Astrocyte (in vitro differentiated cells and primary cell): ENCODE measurements at regions not wholly inside any gene's neighbourhood (a gene's known extent, or its start where the extent isn't known, plus 50 kb on each side); places are given as distances from the start of the nearest gene placed in this dataset.

ENCODE experiments used
- DNase-seq: peaks from one replicate; pipeline ENCODE4 v3.0.0-alpha.2; 2010; ENCODE audit warnings: low read depth
- FAIRE-seq: peaks from 2 replicates; lab custom pipeline; 2011; peaks lifted over from hg19 to GRCh38; lab: Jason Lieb, UNC
- H2AFZ ChIP-seq: 2 replicates; pipeline ENCODE4 v1.6.0; 2012; ENCODE audit warnings: low read depth, low read length, inconsistent platforms
- H3K27ac ChIP-seq: 2 replicates; pipeline ENCODE4 v1.5.1; 2011; ENCODE audit warnings: low read depth, low read length, inconsistent platforms
- H3K27me3 ChIP-seq: 2 replicates; pipeline ENCODE4 v1.6.0; 2011; ENCODE audit warnings: low read length, inconsistent platforms; ENCODE audit not compliant: insufficient read depth
- H3K36me3 ChIP-seq: 2 replicates; pipeline ENCODE4 v1.5.1; 2011; ENCODE audit warnings: low read length, inconsistent platforms; ENCODE audit not compliant: insufficient read depth
- H3K4me1 ChIP-seq: 2 replicates; pipeline ENCODE4 v1.5.1; 2011; ENCODE audit warnings: low read length, inconsistent platforms; ENCODE audit not compliant: insufficient read depth
- H3K4me2 ChIP-seq: 2 replicates; pipeline ENCODE4 v1.6.0; 2012; ENCODE audit warnings: low read length, inconsistent platforms
- H3K4me3 ChIP-seq: 2 replicates; pipeline ENCODE4 v1.5.1; 2011; ENCODE audit warnings: low read depth, mild to moderate bottlenecking, low read length, inconsistent platforms; ENCODE audit not compliant: insufficient read depth
- H3K79me2 ChIP-seq: 2 replicates; pipeline ENCODE4 v1.6.0; 2012; ENCODE audit warnings: mild to moderate bottlenecking, low read length, inconsistent platforms; ENCODE audit not compliant: insufficient read depth
- H3K9ac ChIP-seq: 2 replicates; pipeline ENCODE4 v1.6.0; 2012; ENCODE audit warnings: mild to moderate bottlenecking, low read length, inconsistent platforms
- H3K9me3 ChIP-seq: 2 replicates; pipeline ENCODE4 v1.5.1; 2012; ENCODE audit warnings: low read depth, mild to moderate bottlenecking, low read length, inconsistent platforms; ENCODE audit not compliant: insufficient read depth
- H4K20me1 ChIP-seq: 2 replicates; pipeline ENCODE4 v1.6.0; 2012; ENCODE audit warnings: low read length, inconsistent platforms; ENCODE audit not compliant: insufficient read depth
- H3K27ac Mint-ChIP-seq: one replicate; pipeline ENCODE4 v1.8.0; 2021; ENCODE audit warnings: mild to moderate bottlenecking, mixed read lengths; ENCODE audit not compliant: unreplicated experiment
- H3K27me3 Mint-ChIP-seq: one replicate; pipeline ENCODE4 v1.8.0; 2021; ENCODE audit warnings: low read depth, mixed read lengths; ENCODE audit not compliant: unreplicated experiment
- H3K36me3 Mint-ChIP-seq: one replicate; pipeline ENCODE4 v1.8.0; 2021; ENCODE audit warnings: low read depth, mixed read lengths; ENCODE audit not compliant: unreplicated experiment
- H3K4me1 Mint-ChIP-seq: one replicate; pipeline ENCODE4 v1.8.0; 2021; ENCODE audit warnings: low read depth, mixed read lengths; ENCODE audit not compliant: unreplicated experiment
- H3K4me3 Mint-ChIP-seq: one replicate; pipeline ENCODE4 v1.8.0; 2021; ENCODE audit warnings: mild to moderate bottlenecking, moderate library complexity, mixed read lengths; ENCODE audit not compliant: unreplicated experiment
- H3K9me3 Mint-ChIP-seq: one replicate; pipeline ENCODE4 v1.8.0; 2021; ENCODE audit warnings: mild to moderate bottlenecking, mixed read lengths; ENCODE audit not compliant: unreplicated experiment
- CTCF ChIP-seq: IDR thresholded peaks from 2 replicates; pipeline ENCODE4 v1.5.1; 2011; ENCODE audit warnings: low read depth, mild to moderate bottlenecking, inconsistent platforms, low read length, moderate library complexity; ENCODE audit not compliant: insufficient read depth
- EZH2 ChIP-seq: IDR thresholded peaks from 2 replicates; pipeline ENCODE4 v1.6.1; 2012; ENCODE audit warnings: mild to moderate bottlenecking, low read length, inconsistent platforms; ENCODE audit not compliant: insufficient read depth

DNA sequence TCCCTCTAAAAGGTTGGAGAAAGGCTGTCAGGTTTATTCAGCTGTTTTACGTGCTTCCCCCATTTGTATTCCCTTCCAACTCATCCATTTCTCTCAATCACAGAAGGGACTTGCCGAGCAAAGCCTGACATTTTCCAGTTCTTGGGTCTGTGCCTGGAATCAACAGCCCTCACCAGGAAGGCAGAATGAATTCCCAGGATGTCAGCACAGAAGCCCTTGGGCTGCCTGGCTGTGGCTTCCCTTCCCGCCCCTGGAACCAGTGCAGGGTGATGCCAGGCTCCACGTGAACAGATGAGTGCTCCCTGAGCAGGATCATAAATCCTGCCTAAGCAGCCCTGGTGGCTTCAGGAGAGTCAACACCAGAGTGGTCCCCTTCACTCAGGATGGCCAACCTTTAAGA is 86.1 kb upstream of the CD83 start:
- no peak for FAIRE-seq
- Mint-ChIP-seq H3K4me1 (peaks cover 23% of the 10 kb centered on the region), H3K36me3 (peaks cover 2% of the 10 kb centered on the region)

GRCh38 chr6:14035071-14035847 is 82.3 kb upstream of the CD83 start:
- Mint-ChIP-seq H3K9me3 (peaks cover 2% of the 10 kb centered on the region), H3K27ac (peak overlapping the region; percentile 89), H3K36me3 (peaks cover 2% of the 10 kb centered on the region), H3K4me3 (no peak overlapping the region), H3K27me3 (peaks cover 2% of the 10 kb centered on the region), H3K4me1 (peaks cover 29% of the 10 kb centered on the region)
- Histone ChIP-seq H3K4me2 (peak overlapping the region; percentile 8), H3K36me3 (no peaks in the 10 kb centered on the region), H3K9me3 (no peaks in the 10 kb centered on the region), H3K79me2 (no peaks in the 10 kb centered on the region), H3K27me3 (no peaks in the 10 kb centered on the region), H4K20me1 (no peaks in the 10 kb centered on the region), H2AFZ (peak overlapping the region; percentile 70), H3K27ac (peak overlapping the region; percentile 78), H3K4me3 (no peak overlapping the region), H3K9ac (peak overlapping the region; percentile 35), H3K4me1 (peaks cover 25% of the 10 kb centered on the region)
- DNase-seq (peak; percentile 98), FAIRE-seq (peak; percentile 60)
- TF ChIP-seq EZH2 (no peak), CTCF (no peak)

More for the DNA sequence above, 86.1 kb upstream of the CD83 start:
- Histone ChIP-seq H3K36me3 (no peaks in the 10 kb centered on the region), H3K27ac (no peak overlapping the region), H3K4me1 (peaks cover 19% of the 10 kb centered on the region), H3K4me3 (no peak overlapping the region), H3K4me2 (no peak overlapping the region), H3K79me2 (no peaks in the 10 kb centered on the region), H3K27me3 (no peaks in the 10 kb centered on the region), H3K9me3 (no peaks in the 10 kb centered on the region), H2AFZ (no peak overlapping the region), H4K20me1 (no peaks in the 10 kb centered on the region), H3K9ac (no peak overlapping the region)
- peak; percentile 52 for DNase-seq
- Mint-ChIP-seq H3K27ac (no peak overlapping the region), H3K4me3 (no peak overlapping the region), H3K27me3 (peaks cover 2% of the 10 kb centered on the region), H3K9me3 (peaks cover 4% of the 10 kb centered on the region)
- TF ChIP-seq CTCF (no peak), EZH2 (no peak)

DNA sequence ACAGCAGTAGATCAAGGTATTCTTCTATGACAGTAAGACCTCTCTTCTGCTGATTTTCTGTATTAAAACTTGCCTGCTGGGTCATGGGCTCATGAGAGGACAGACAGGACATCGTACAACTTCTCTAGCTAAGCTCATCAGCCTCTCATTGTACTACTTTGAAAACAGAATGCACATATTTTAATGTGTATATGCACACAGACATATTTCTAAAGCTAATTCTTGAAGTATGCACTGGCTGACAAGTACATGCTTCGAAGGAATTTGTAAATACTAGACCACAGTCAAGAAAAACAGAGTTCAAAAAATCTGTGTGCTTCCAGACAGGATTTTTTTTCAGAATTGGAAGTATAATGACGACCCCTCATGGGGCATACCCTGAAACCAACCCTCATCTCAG is 81.7 kb upstream of the CD83 start:
- no peaks in the 10 kb centered on the region for H3K9me3 ChIP-seq
- peaks cover 2% of the 10 kb centered on the region for H3K27me3 Mint-ChIP-seq
- H3K4me2 ChIP-seq: peak overlapping the region; percentile 8
- H3K9me3 Mint-ChIP-seq: peaks cover 2% of the 10 kb centered on the region
- peaks cover 29% of the 10 kb centered on the region for H3K4me1 Mint-ChIP-seq
- H3K36me3 ChIP-seq: no peaks in the 10 kb centered on the region
- H4K20me1 ChIP-seq: no peaks in the 10 kb centered on the region
- H3K27ac Mint-ChIP-seq: peak overlapping the region; percentile 89
- peak overlapping the region; percentile 35 for H3K9ac ChIP-seq
- no peaks in the 10 kb centered on the region for H3K27me3 ChIP-seq
- peaks cover 2% of the 10 kb centered on the region for H3K36me3 Mint-ChIP-seq
- H3K4me1 ChIP-seq: peaks cover 25% of the 10 kb centered on the region
- DNase-seq (peak; percentile 30), FAIRE-seq (no peak)
- no peak overlapping the region for H3K4me3 ChIP-seq
- peak overlapping the region; percentile 70 for H2AFZ ChIP-seq
- H3K27ac ChIP-seq: peak overlapping the region; percentile 78
- no peaks in the 10 kb centered on the region for H3K79me2 ChIP-seq
- TF ChIP-seq CTCF: no peak
- TF ChIP-seq EZH2: no peak
- peak overlapping the region; percentile 41 for H3K4me3 Mint-ChIP-seq
